ENCODE measurements at regions not wholly inside any gene's neighbourhood (a gene's known extent, or its start where the extent isn't known, plus 50 kb on each side); places are given as distances from the start of the nearest gene placed in this dataset.

DNA sequence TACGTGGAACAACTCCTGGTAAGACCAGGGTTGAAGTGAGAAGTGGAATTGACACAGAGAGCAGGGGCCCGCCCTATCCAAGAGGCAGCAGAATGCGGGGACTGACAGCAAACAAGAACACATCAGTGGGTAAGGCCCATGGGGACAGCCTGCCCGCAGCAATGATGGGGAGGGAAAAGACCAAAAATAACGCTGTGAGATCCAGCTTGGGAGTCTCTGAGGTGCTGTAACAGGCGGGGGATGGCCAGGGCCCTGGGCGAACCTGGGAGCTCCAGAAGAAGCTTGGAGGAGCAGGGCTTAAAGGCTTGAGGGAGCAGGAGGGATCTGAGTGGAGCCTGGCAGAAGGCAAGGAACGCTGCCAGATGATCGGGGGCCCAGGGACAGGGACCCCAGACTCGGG is 173.4 kb downstream of the TMEM200C start:
- Mint-ChIP-seq H3K36me3 (no peaks in the 10 kb centered on the region), H3K27me3 (peaks cover 14% of the 10 kb centered on the region), H3K4me1 (ENCODE audit: unreplicated experiment) (no peaks in the 10 kb centered on the region), H3K4me3 (no peak overlapping the region), H3K27ac (no peak overlapping the region), H3K9me3 (no peaks in the 10 kb centered on the region)
- TF ChIP-seq, protein P1, sequence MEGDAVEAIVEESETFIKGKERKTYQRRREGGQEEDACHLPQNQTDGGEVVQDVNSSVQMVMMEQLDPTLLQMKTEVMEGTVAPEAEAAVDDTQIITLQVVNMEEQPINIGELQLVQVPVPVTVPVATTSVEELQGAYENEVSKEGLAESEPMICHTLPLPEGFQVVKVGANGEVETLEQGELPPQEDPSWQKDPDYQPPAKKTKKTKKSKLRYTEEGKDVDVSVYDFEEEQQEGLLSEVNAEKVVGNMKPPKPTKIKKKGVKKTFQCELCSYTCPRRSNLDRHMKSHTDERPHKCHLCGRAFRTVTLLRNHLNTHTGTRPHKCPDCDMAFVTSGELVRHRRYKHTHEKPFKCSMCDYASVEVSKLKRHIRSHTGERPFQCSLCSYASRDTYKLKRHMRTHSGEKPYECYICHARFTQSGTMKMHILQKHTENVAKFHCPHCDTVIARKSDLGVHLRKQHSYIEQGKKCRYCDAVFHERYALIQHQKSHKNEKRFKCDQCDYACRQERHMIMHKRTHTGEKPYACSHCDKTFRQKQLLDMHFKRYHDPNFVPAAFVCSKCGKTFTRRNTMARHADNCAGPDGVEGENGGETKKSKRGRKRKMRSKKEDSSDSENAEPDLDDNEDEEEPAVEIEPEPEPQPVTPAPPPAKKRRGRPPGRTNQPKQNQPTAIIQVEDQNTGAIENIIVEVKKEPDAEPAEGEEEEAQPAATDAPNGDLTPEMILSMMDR (conservative IDR thresholded peaks at IDR 0.05), result no peak
- DNase-seq (ENCODE audit: extremely low spot score, unreplicated experiment), result no peak

GRCh38 chr18:5720132-5720531 is 175.2 kb downstream of the TMEM200C start:
- Mint-ChIP-seq H3K27me3 (peaks cover 18% of the 10 kb centered on the region), H3K4me1 (ENCODE audit: unreplicated experiment) (no peaks in the 10 kb centered on the region), H3K27ac (no peak overlapping the region), H3K36me3 (no peaks in the 10 kb centered on the region), H3K9me3 (no peaks in the 10 kb centered on the region), H3K4me3 (no peak overlapping the region)
- DNase-seq (ENCODE audit: extremely low spot score, unreplicated experiment), result no peak
- TF ChIP-seq, protein P1 (conservative IDR thresholded peaks at IDR 0.05), result no peak

DNA sequence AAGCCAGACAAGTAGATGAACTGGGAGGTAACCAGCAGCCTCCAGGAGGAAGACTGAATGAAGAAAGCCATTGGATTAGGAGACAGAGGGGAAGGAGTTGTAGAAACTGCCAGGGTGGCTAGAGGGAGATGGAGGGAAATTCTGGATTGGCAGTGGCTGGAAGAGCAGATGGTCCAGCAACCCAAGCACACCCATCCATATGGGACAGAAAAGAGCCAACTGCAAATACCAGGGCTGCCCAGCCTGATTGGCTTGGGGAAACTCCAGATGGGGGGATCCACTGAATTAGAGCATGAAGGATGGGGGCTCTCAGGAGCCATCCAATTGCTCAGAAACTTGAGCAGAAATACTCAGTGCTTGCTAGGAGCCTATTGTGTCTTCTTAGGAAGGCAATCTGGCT is 173.5 kb upstream of the EPB41L3 start:
- H3K4me1 Mint-ChIP-seq (ENCODE audit: unreplicated experiment), result no peaks in the 10 kb centered on the region
- H3K9me3 Mint-ChIP-seq, result no peaks in the 10 kb centered on the region
- no peak overlapping the region for H3K4me3 Mint-ChIP-seq
- H3K36me3 Mint-ChIP-seq, result no peaks in the 10 kb centered on the region
- peaks cover 18% of the 10 kb centered on the region for H3K27me3 Mint-ChIP-seq
- no peak for DNase-seq (ENCODE audit: extremely low spot score, unreplicated experiment)
- TF ChIP-seq, protein P1 (conservative IDR thresholded peaks at IDR 0.05), result no peak
- H3K27ac Mint-ChIP-seq, result no peak overlapping the region

GRCh38 chr18:5710676-5711075 is 166.9 kb upstream of the EPB41L3 start:
- Mint-ChIP-seq H3K27ac (no peak overlapping the region), H3K4me3 (no peak overlapping the region), H3K36me3 (no peaks in the 10 kb centered on the region), H3K4me1 (ENCODE audit: unreplicated experiment) (no peaks in the 10 kb centered on the region), H3K27me3 (no peaks in the 10 kb centered on the region), H3K9me3 (no peaks in the 10 kb centered on the region)
- no peak for DNase-seq (ENCODE audit: extremely low spot score, unreplicated experiment)
- TF ChIP-seq, protein P1 (conservative IDR thresholded peaks at IDR 0.05), result no peak

- no peaks in the 10 kb centered on the region for H3K9me3 Mint-ChIP-seq
- no peak overlapping the region for H3K27ac Mint-ChIP-seq
- H3K4me1 Mint-ChIP-seq (ENCODE audit: unreplicated experiment), result no peaks in the 10 kb centered on the region
- H3K4me3 Mint-ChIP-seq, result no peak overlapping the region
- TF ChIP-seq, protein P1 (conservative IDR thresholded peaks at IDR 0.05), result no peak
- no peak for DNase-seq (ENCODE audit: extremely low spot score, unreplicated experiment)
- H3K36me3 Mint-ChIP-seq, result no peaks in the 10 kb centered on the region
- H3K27me3 Mint-ChIP-seq, result no peaks in the 10 kb centered on the region
These were observed 166.4 kb upstream of the EPB41L3 start for GRCh38 chr18:5710235-5710634.

GRCh38 chr18:5709476-5710095 is 165.8 kb upstream of the EPB41L3 start:
- H3K9me3 Mint-ChIP-seq, result no peaks in the 10 kb centered on the region

More at GRCh38 chr18:5709476-5710095, 165.8 kb upstream of the EPB41L3 start:
- H3K4me3 Mint-ChIP-seq, result no peak overlapping the region
- no peak for DNase-seq (ENCODE audit: extremely low spot score, unreplicated experiment)
- no peaks in the 10 kb centered on the region for H3K36me3 Mint-ChIP-seq
- no peaks in the 10 kb centered on the region for H3K27me3 Mint-ChIP-seq
- H3K27ac Mint-ChIP-seq, result no peak overlapping the region
- TF ChIP-seq, protein P1 (conservative IDR thresholded peaks at IDR 0.05), result no peak
- no peaks in the 10 kb centered on the region for H3K4me1 Mint-ChIP-seq (ENCODE audit: unreplicated experiment)
